ENCODE measurements at regions not wholly inside any gene's neighbourhood (a gene's known extent, or its start where the extent isn't known, plus 50 kb on each side); places are given as distances from the start of the nearest gene placed in this dataset.

- DNase-seq = no peak
Measured at GRCh38 chr6:53744321-53744720, 50.5 kb upstream of the LRRC1 start.

GRCh38 chr6:53741034-53741823 lies 53.6 kb upstream of the LRRC1 start:
- no peak for DNase-seq

GRCh38 chr6:53737746-53738145 lies 57.1 kb upstream of the LRRC1 start:
- no peak for DNase-seq

- no peak for DNase-seq
Measured at GRCh38 chr6:53735896-53736295, 58.9 kb upstream of the LRRC1 start.

GRCh38 chr6:53734473-53735299 lies 60.1 kb upstream of the LRRC1 start:
- DNase-seq = no peak

- DNase-seq = no peak
Measured at GRCh38 chr6:53731866-53732636, 62.8 kb upstream of the LRRC1 start.

GRCh38 chr6:53730767-53731166 lies 64.0 kb upstream of the LRRC1 start:
- DNase-seq = no peak

- DNase-seq = peak; percentile 73
Measured at GRCh38 chr6:53728570-53729194, 63.1 kb upstream of the KLHL31 start.

GRCh38 chr6:53727748-53728147 lies 62.2 kb upstream of the KLHL31 start:
- no peak for DNase-seq

GRCh38 chr6:53725791-53726575 lies 60.4 kb upstream of the KLHL31 start:
- peak; percentile 89 for DNase-seq

- no peak for DNase-seq
Measured at GRCh38 chr6:53724501-53724900, 58.9 kb upstream of the KLHL31 start.

GRCh38 chr6:53723331-53723730 lies 57.8 kb upstream of the KLHL31 start:
- no peak for DNase-seq

- DNase-seq = no peak
Measured at GRCh38 chr6:53721766-53722165, 56.2 kb upstream of the KLHL31 start.

GRCh38 chr6:53718597-53719460 lies 53.3 kb upstream of the KLHL31 start:
- DNase-seq = no peak

GRCh38 chr6:53717566-53717965 lies 52.0 kb upstream of the KLHL31 start:
- no peak for DNase-seq

GRCh38 chr6:53715434-53715833 lies 49.9 kb upstream of the KLHL31 start:
- DNase-seq = no peak
